ENCODE measurements at regions not wholly inside any gene's neighbourhood (a gene's known extent, or its start where the extent isn't known, plus 50 kb on each side); places are given as distances from the start of the nearest gene placed in this dataset.
A peak's percentile ranks its signal among the peaks of the same experiment; 100 is the strongest.

DNA sequence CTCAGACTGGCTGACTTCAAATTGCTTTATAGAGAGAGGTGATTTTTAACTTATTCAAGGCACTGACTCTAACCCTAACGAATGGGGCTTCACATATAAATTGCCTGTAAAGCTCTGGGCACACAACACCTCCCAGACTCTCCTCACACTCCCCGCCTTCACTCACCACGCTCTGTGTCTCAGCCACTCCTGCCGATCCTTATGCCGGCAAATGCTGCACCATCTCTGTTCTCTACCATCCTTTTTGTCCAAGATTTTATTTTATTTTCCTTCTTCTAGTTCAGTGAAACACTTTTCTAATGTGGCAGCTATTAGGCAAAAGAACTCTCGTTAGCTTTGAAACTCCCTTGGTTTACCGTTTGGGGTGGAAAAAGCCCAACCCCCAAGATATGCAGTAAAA is 446.1 kb upstream of the TMEM132C start:
- Histone ChIP-seq H3K9me3 (peaks cover 0 to 11% (median 4%) of the 10 kb centered on the region in 4 donors), H3K36me3 (no peaks in the 10 kb centered on the region), H3K4me3 (no peak overlapping the region), H3K27me3 (no peaks in the 10 kb centered on the region), H3K27ac (no peak overlapping the region), H3K4me1 (peaks cover 0 to 9% (median 0%) of the 10 kb centered on the region in 4 donors)
- 79 to 85% (median 82%) methylated on average over 7 of the region's 7 CpGs for WGBS, 5 donors
- DNase-seq, result no peak
- intact Hi-C loops (cut with DNase I; ENCODE audit: low total_unique reads), result no loop called here
- no peak for TF ChIP-seq POLR2AphosphoS5 (IDR thresholded peaks at IDR 0.05)
- TF ChIP-seq POLR2A (IDR thresholded peaks at IDR 0.05), result no peak
- no peak for TF ChIP-seq EP300 (IDR thresholded peaks at IDR 0.05)
- TF ChIP-seq, protein P1, sequence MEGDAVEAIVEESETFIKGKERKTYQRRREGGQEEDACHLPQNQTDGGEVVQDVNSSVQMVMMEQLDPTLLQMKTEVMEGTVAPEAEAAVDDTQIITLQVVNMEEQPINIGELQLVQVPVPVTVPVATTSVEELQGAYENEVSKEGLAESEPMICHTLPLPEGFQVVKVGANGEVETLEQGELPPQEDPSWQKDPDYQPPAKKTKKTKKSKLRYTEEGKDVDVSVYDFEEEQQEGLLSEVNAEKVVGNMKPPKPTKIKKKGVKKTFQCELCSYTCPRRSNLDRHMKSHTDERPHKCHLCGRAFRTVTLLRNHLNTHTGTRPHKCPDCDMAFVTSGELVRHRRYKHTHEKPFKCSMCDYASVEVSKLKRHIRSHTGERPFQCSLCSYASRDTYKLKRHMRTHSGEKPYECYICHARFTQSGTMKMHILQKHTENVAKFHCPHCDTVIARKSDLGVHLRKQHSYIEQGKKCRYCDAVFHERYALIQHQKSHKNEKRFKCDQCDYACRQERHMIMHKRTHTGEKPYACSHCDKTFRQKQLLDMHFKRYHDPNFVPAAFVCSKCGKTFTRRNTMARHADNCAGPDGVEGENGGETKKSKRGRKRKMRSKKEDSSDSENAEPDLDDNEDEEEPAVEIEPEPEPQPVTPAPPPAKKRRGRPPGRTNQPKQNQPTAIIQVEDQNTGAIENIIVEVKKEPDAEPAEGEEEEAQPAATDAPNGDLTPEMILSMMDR (IDR thresholded peaks at IDR 0.05), result no peak

DNA sequence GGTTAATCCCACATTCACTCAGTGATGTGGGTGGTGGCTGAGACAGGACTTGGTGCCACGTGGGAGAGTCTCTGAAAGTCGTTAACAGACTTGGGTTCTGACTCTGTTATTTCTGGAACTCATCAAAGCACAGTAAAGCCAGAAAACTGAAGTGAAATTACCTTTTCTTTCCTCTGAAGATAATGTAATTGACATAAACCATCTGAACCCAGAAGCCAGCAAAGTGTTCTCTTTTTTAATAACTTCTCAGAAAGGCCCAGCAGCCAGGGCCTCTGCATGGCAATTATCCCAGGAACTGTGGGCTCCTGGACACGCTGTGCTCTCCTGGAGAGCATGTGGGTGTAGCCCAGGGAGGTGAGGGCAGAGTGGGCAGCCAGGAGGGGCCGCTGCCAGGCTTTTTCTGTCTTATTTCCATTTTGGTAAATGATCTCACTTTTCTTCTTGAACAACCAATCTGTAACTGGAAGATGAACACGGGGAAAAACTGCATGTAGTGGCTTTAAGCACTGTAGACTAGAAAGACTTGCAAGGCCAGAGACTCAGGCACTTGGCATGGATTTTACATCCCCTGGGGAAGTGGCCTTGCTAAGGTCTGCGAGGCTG is 444.1 kb upstream of the TMEM132C start:
- Histone ChIP-seq H3K4me3 (no peak overlapping the region), H3K9me3 (peaks cover 0 to 15% (median 4%) of the 10 kb centered on the region in 4 donors), H3K4me1 (peaks cover 0 to 9% (median 0%) of the 10 kb centered on the region in 4 donors), H3K36me3 (no peaks in the 10 kb centered on the region), H3K27me3 (no peaks in the 10 kb centered on the region), H3K27ac (no peak overlapping the region)
- WGBS, 5 donors, result 39 to 50% (median 41%) methylated on average over 6 of the region's 6 CpGs
- DNase-seq, result peak in 1 of 2 donors; percentile 20
- no peak for TF ChIP-seq EP300 (IDR thresholded peaks at IDR 0.05)
- no peak for TF ChIP-seq POLR2AphosphoS5 (IDR thresholded peaks at IDR 0.05)
- TF ChIP-seq, protein P1 (IDR thresholded peaks at IDR 0.05), result no peak
- TF ChIP-seq POLR2A (IDR thresholded peaks at IDR 0.05), result no peak
- intact Hi-C loops (cut with DNase I; ENCODE audit: low total_unique reads), result no loop called here

DNA sequence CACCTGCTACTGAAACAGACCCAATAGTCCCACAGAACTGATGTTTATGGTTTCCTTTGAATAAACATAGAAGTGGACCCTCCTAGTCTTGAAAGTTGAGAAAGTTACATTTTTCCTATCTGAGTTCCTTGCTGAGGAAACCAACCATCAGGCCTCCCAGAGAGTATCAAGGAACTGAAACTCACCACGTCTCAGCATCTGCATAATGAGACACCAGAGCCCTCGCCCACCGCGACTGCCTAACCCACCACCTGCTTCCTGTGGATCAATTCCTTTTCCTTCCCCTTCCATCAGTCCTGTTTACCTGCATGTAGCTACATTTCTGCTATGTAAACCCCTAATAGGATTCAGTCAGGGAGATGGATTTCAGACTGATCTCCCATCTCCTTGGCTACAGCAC is 443.2 kb upstream of the TMEM132C start:
- Histone ChIP-seq H3K27me3 (no peaks in the 10 kb centered on the region), H3K4me1 (peaks cover 0 to 9% (median 0%) of the 10 kb centered on the region in 4 donors), H3K27ac (no peak overlapping the region), H3K4me3 (no peak overlapping the region), H3K9me3 (peaks cover 0 to 15% (median 4%) of the 10 kb centered on the region in 4 donors), H3K36me3 (no peaks in the 10 kb centered on the region)
- 59 to 71% (median 67%) methylated on average over 4 of the region's 4 CpGs for WGBS, 5 donors
- DNase-seq, result no peak
- intact Hi-C loops (cut with DNase I; ENCODE audit: low total_unique reads), result no loop called here
- no peak for TF ChIP-seq EP300 (IDR thresholded peaks at IDR 0.05)
- TF ChIP-seq POLR2A (IDR thresholded peaks at IDR 0.05), result no peak
- no peak for TF ChIP-seq POLR2AphosphoS5 (IDR thresholded peaks at IDR 0.05)
- TF ChIP-seq, protein P1 (IDR thresholded peaks at IDR 0.05), result no peak

DNA sequence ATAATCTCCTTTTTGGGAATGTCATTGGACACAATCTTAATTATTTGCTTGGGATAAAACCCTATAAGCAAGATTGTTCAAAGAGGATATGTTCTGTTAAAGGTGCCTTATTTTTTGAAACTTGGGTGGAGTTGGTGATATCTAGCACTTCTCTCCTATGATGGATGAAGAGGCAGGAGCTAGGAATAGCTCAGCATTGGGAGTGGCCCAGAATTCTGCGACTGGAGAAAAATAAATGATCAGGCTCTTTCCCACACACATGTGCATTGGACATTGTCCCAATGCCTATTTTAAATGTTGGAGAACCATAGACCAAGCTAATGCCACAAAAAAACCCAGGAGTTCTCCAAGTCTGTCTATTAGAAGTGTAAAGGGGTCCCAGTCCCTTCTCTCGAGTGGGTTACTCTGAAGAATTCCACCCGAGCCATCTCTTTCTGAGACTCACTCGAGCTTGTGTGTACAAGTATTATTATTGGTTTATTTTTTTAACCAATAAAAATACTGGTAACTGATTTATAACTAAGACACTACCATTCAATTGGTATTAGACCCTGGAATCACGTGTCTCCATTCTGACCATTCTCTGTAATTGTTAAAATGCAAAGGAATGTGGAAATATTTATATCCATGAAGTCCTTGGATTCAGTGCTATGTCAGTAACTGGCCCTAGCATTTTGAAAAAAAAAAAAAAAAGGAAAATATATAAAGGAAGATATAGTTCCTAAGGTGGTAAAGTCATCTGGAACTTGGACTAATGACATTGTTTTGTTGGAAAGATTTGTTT is 437.5 kb upstream of the TMEM132C start:
- DNase-seq, result no peak
- intact Hi-C loops (cut with DNase I; ENCODE audit: low total_unique reads), result no loop called here
- WGBS, 5 donors, result 46 to 61% (median 55%) methylated on average over 5 of the region's 5 CpGs
- H3K4me1 ChIP-seq, result no peaks in the 10 kb centered on the region
- H3K4me3 ChIP-seq, result no peak overlapping the region
- H3K27ac ChIP-seq, result no peak overlapping the region
- no peaks in the 10 kb centered on the region for H3K27me3 ChIP-seq
- TF ChIP-seq POLR2A (IDR thresholded peaks at IDR 0.05) (no peak), POLR2AphosphoS5 (IDR thresholded peaks at IDR 0.05) (no peak), EP300 (IDR thresholded peaks at IDR 0.05) (no peak)
- TF ChIP-seq, protein P1 (IDR thresholded peaks at IDR 0.05), result no peak
- H3K9me3 ChIP-seq, result peaks cover 0 to 8% (median 4%) of the 10 kb centered on the region in 4 donors
- H3K36me3 ChIP-seq, result no peaks in the 10 kb centered on the region

Measured in stomach (tissue), 8 donors.